Kasumi-1 (cell line): ENCODE measurements at regions not wholly inside any gene's neighbourhood (a gene's known extent, or its start where the extent isn't known, plus 50 kb on each side); places are given as distances from the start of the nearest gene placed in this dataset.
A peak's percentile ranks its signal among the peaks of the same experiment; 100 is the strongest.

Experiments used
- DNase-seq, 2 experiments: peaks; one replicate each; lab custom pipeline; 2025; lab: John Stamatoyannopoulos, UW

GRCh38 chr3:117519776-117520175, 810.2 kb downstream of the TUSC7 start:
- DNase-seq: no peak

- no peak for DNase-seq
Observed at GRCh38 chr3:117520582-117520981, 811.0 kb downstream of the TUSC7 start.

GRCh38 chr3:117523418-117523817, 813.8 kb downstream of the TUSC7 start:
- DNase-seq: no peak

GRCh38 chr3:117524890-117525289, 815.3 kb downstream of the TUSC7 start:
- DNase-seq: no peak

- DNase-seq: peak; percentile 60 to 63
Observed at GRCh38 chr3:117526470-117527079, 817.0 kb downstream of the TUSC7 start.

GRCh38 chr3:117527346-117527745, 817.8 kb downstream of the TUSC7 start:
- DNase-seq: no peak

- no peak for DNase-seq
Observed at GRCh38 chr3:117528688-117529087, 819.1 kb downstream of the TUSC7 start.

- no peak for DNase-seq
Observed at GRCh38 chr3:117531078-117531767, 821.6 kb downstream of the TUSC7 start.

GRCh38 chr3:117532268-117532667, 822.7 kb downstream of the TUSC7 start:
- DNase-seq: no peak

GRCh38 chr3:117534138-117534537, 824.6 kb downstream of the TUSC7 start:
- no peak for DNase-seq

GRCh38 chr3:117536006-117536405, 826.4 kb downstream of the TUSC7 start:
- no peak for DNase-seq

GRCh38 chr3:117537949-117538348, 828.4 kb downstream of the TUSC7 start:
- DNase-seq: no peak

- no peak for DNase-seq
Observed at GRCh38 chr3:117539729-117540128, 830.1 kb downstream of the TUSC7 start.

GRCh38 chr3:117540597-117540996, 831.0 kb downstream of the TUSC7 start:
- no peak for DNase-seq

- DNase-seq: no peak
Observed at GRCh38 chr3:117541721-117542120, 832.1 kb downstream of the TUSC7 start.

GRCh38 chr3:117543521-117543920, 833.9 kb downstream of the TUSC7 start:
- DNase-seq: no peak

- DNase-seq: no peak
Observed at GRCh38 chr3:117545484-117545883, 835.9 kb downstream of the TUSC7 start.

- no peak for DNase-seq
Observed at GRCh38 chr3:117547956-117548550, 838.5 kb downstream of the TUSC7 start.

- no peak for DNase-seq
Observed at GRCh38 chr3:117548600-117548999, 839.0 kb downstream of the TUSC7 start.

GRCh38 chr3:117549716-117550115, 840.1 kb downstream of the TUSC7 start:
- DNase-seq: peak; percentile 7 to 13

GRCh38 chr3:117550766-117551165, 841.2 kb downstream of the TUSC7 start:
- DNase-seq: no peak

GRCh38 chr3:117553461-117553860, 843.9 kb downstream of the TUSC7 start:
- no peak for DNase-seq

- no peak for DNase-seq
Observed at GRCh38 chr3:117556646-117557407, 847.2 kb downstream of the TUSC7 start.
